Tibial artery (tissue), 4 donors: ENCODE measurements at regions not wholly inside any gene's neighbourhood (a gene's known extent, or its start where the extent isn't known, plus 50 kb on each side); places are given as distances from the start of the nearest gene placed in this dataset.
"Not testable (repeated sequence)": the region's sequence is repeated elsewhere in the genome, so short reads cannot be mapped to it uniquely, and the experiment has no call there.

Experiments
- DNase-seq, 2 donors: peaks; one replicate each; pipeline ENCODE4 v3.0.0-alpha.2; 2019
- H3K27ac ChIP-seq, 2 donors: fragments of 200-600 bp; sonication (generic) in 1 of 2; 1 replicate in 1 of 2; 2 replicates in 1 of 2; pipeline ENCODE4 v1.5.1; 2018 to 2019; ENCODE audit warnings: mild to moderate bottlenecking in 1 of 2
- H3K27me3 ChIP-seq, 2 donors: fragments of 200-600 bp; sonication (generic) in 1 of 2; one replicate each; pipeline versions ENCODE4 v1.5.1 to v1.6.0; 2016 to 2019
- H3K36me3 ChIP-seq, 3 donors: fragments of 200-600 bp; sonication (generic) in 2 of 3; one replicate each; pipeline ENCODE4 v1.5.1; 2016 to 2019; ENCODE audit warnings: mild to moderate bottlenecking in 2 of 3
- H3K4me1 ChIP-seq, 4 donors: fragments of 200-600 bp; sonication (generic) in 2 of 4; 1 replicate in 3 of 4; 2 replicates in 1 of 4; pipeline ENCODE4 v1.5.1; 2016 to 2019
- H3K4me3 ChIP-seq, 2 donors: fragments of 200-600 bp; sonication (generic) in 1 of 2; 1 replicate in 1 of 2; 2 replicates in 1 of 2; pipeline ENCODE4 v1.5.1; 2018 to 2019; ENCODE audit warnings: mild to moderate bottlenecking in 2 of 2
- H3K9me3 ChIP-seq, 3 donors: fragments of 200-600 bp; sonication (generic) in 1 of 3; one replicate each; pipeline ENCODE4 v1.5.1; 2016 to 2019
- CTCF ChIP-seq, 2 experiments: fragments of 200-600 bp in 1 of 2; fragments of 450-650 bp in 1 of 2; IDR thresholded peaks; one replicate each; pipeline ENCODE4 v1.5.1; 2017 to 2019; ENCODE audit warnings: antibody characterized with exemption in 2 of 2, mild to moderate bottlenecking in 1 of 2, moderate library complexity in 1 of 2
- intact Hi-C: fragments of 100-400 bp; cut with DNase I; formaldehyde crosslinking; loops from one replicate; pipeline ENCODE4 v1.15.0; 2023; ENCODE audit warnings: low total_unique reads

GRCh38 chrX:65451663-65452062 lies 82.9 kb downstream of the LAS1L start:
- Histone ChIP-seq H3K4me1 (no peaks in the 10 kb centered on the region), H3K9me3 (peaks cover 0 to 13% (median 0%) of the 10 kb centered on the region in 3 donors), H3K27me3 (no peaks in the 10 kb centered on the region), H3K27ac (no peak overlapping the region), H3K36me3 (no peaks in the 10 kb centered on the region), H3K4me3 (no peak overlapping the region)
- TF ChIP-seq CTCF (IDR thresholded peaks at IDR 0.05): no peak
- no peak for DNase-seq
- intact Hi-C loops: no loop called here

GRCh38 chrX:65420154-65420553 lies 114.4 kb downstream of the LAS1L start:
- Histone ChIP-seq H3K27ac (no peak overlapping the region), H3K36me3 (no peaks in the 10 kb centered on the region), H3K9me3 (peaks cover 0 to 21% (median 8%) of the 10 kb centered on the region in 3 donors), H3K4me3 (no peak overlapping the region), H3K27me3 (no peaks in the 10 kb centered on the region), H3K4me1 (no peaks in the 10 kb centered on the region)
- no peak for TF ChIP-seq CTCF (IDR thresholded peaks at IDR 0.05)
- intact Hi-C loops: no loop called here
- no peak for DNase-seq

GRCh38 chrX:65407662-65408061 lies 126.9 kb downstream of the LAS1L start:
- H3K36me3 ChIP-seq, intact Hi-C loops, H3K4me1 ChIP-seq, DNase-seq, H3K27me3 ChIP-seq, H3K27ac ChIP-seq: not testable (repeated sequence)
- peaks cover 0 to 49% (median 15%) of the 10 kb centered on the region in 3 donors for H3K9me3 ChIP-seq
- peak overlapping the region; percentile 16 to 30 for H3K4me3 ChIP-seq

GRCh38 chrX:65407157-65407626 lies 127.4 kb downstream of the LAS1L start:
- intact Hi-C loops: no loop called here
- Histone ChIP-seq H3K36me3 (peaks cover 0 to 3% (median 0%) of the 10 kb centered on the region in 3 donors), H3K4me1 (no peaks in the 10 kb centered on the region), H3K9me3 (peaks cover 0 to 53% (median 15%) of the 10 kb centered on the region in 3 donors), H3K27me3 (no peaks in the 10 kb centered on the region), H3K27ac (no peak overlapping the region), H3K4me3 (peak overlapping the region; percentile 16 to 30)
- no peak for TF ChIP-seq CTCF (IDR thresholded peaks at IDR 0.05)
- DNase-seq: no peak

GRCh38 chrX:65406532-65406931 lies 128.1 kb downstream of the LAS1L start:
- no peak for TF ChIP-seq CTCF (IDR thresholded peaks at IDR 0.05)
- H3K4me3 ChIP-seq: peak overlapping the region; percentile 16 to 30
- H3K4me1 ChIP-seq: no peaks in the 10 kb centered on the region
- DNase-seq: no peak
- H3K27ac ChIP-seq: no peak overlapping the region
- intact Hi-C loops: no loop called here
- H3K9me3 ChIP-seq: peaks cover 0 to 56% (median 15%) of the 10 kb centered on the region in 3 donors
- H3K36me3 ChIP-seq: peaks cover 0 to 7% (median 0%) of the 10 kb centered on the region in 3 donors
- H3K27me3 ChIP-seq: no peaks in the 10 kb centered on the region

- peaks cover 0 to 59% (median 16%) of the 10 kb centered on the region in 3 donors for H3K9me3 ChIP-seq
- DNase-seq: no peak
- intact Hi-C loops: no loop called here
These were observed 142.3 kb downstream of the LAS1L start for GRCh38 chrX:65392284-65392683.

GRCh38 chrX:65389120-65389519 lies 145.5 kb downstream of the LAS1L start:
- H3K4me3 ChIP-seq, H3K27ac ChIP-seq, intact Hi-C loops, H3K4me1 ChIP-seq, H3K27me3 ChIP-seq, DNase-seq, H3K36me3 ChIP-seq: not testable (repeated sequence)
- H3K9me3 ChIP-seq: peaks cover 0 to 63% (median 31%) of the 10 kb centered on the region in 3 donors

More at GRCh38 chrX:65392284-65392683, 142.3 kb downstream of the LAS1L start:
- TF ChIP-seq CTCF (IDR thresholded peaks at IDR 0.05): no peak
- Histone ChIP-seq H3K36me3 (no peaks in the 10 kb centered on the region), H3K27me3 (no peaks in the 10 kb centered on the region), H3K4me3 (no peak overlapping the region), H3K27ac (no peak overlapping the region), H3K4me1 (no peaks in the 10 kb centered on the region)
